WTC11 (cell line): ENCODE measurements at regions not wholly inside any gene's neighbourhood (a gene's known extent, or its start where the extent isn't known, plus 50 kb on each side); places are given as distances from the start of the nearest gene placed in this dataset.

Source experiments
- ATAC-seq: fragments of 200-7000 bp; cut with Tn5 transposase; 2 replicates; pipeline ENCODE4 v1.10.0; 2021; ENCODE audit warnings: mild to moderate bottlenecking, moderate library complexity
- CTCF ChIA-PET: fragments of 300-600 bp; sonication (Branson Sonifier 250); formaldehyde crosslinking; loops from one replicate; lab custom pipeline; 2021; ENCODE audit warnings: antibody characterized with exemption; lab: Charles Lee
- POLR2A ChIA-PET: fragments of 350-600 bp; sonication (Branson Sonifier 250); formaldehyde crosslinking; loops from one replicate; lab custom pipeline; 2021; ENCODE audit warnings: antibody characterized with exemption; lab: Charles Lee
- DNase-seq: peaks from one replicate; pipeline ENCODE4 v3.0.0; 2021; ENCODE audit warnings: low spot score
- H3K27ac Mint-ChIP-seq: 2 replicates; pipeline ENCODE4 v1.8.0; 2021; ENCODE audit warnings: mixed read lengths
- H3K27me3 Mint-ChIP-seq: 2 replicates; pipeline ENCODE4 v1.8.0; 2021; ENCODE audit warnings: low read depth, mild to moderate bottlenecking, moderate library complexity, mixed read lengths
- H3K36me3 Mint-ChIP-seq: 2 replicates; pipeline ENCODE4 v1.8.0; 2021; ENCODE audit warnings: mixed read lengths
- H3K4me1 Mint-ChIP-seq: 2 replicates; pipeline ENCODE4 v1.8.0; 2022; ENCODE audit warnings: mixed read lengths
- H3K4me3 Mint-ChIP-seq: 2 replicates; pipeline ENCODE4 v1.8.0; 2021; ENCODE audit warnings: mild to moderate bottlenecking, moderate library complexity, mixed read lengths
- H3K9me3 Mint-ChIP-seq: 2 replicates; pipeline ENCODE4 v1.8.0; 2021; ENCODE audit warnings: mixed read lengths
- FOXK1 ChIP-seq: sonication (generic); formaldehyde crosslinking; IDR thresholded peaks from 2 replicates; pipeline ENCODE4 v1.8.0; 2022; ENCODE audit warnings: mild to moderate bottlenecking, moderate library complexity, missing genetic modification reagents
- NFATC4 ChIP-seq: fragments of 250-450 bp; sonication (Bioruptor Pico); IDR thresholded peaks from 2 replicates; pipeline ENCODE4 v1.9.0; 2021; ENCODE audit warnings: mild to moderate bottlenecking
- NR1H2 ChIP-seq: sonication (generic); formaldehyde crosslinking; IDR thresholded peaks from 2 replicates; pipeline ENCODE4 v1.9.0; 2021; ENCODE audit warnings: mild to moderate bottlenecking, moderate library complexity, missing genetic modification reagents
- SMAD3 ChIP-seq: sonication (generic); formaldehyde crosslinking; IDR thresholded peaks from 2 replicates; pipeline ENCODE4 v1.8.0; 2022; ENCODE audit warnings: missing genetic modification reagents, mild to moderate bottlenecking, borderline replicate concordance
- SMAD4 ChIP-seq: sonication (generic); formaldehyde crosslinking; IDR thresholded peaks from 2 replicates; pipeline ENCODE4 v1.8.0; 2022; ENCODE audit warnings: mild to moderate bottlenecking, missing genetic modification reagents
- TEAD4 ChIP-seq: sonication (generic); formaldehyde crosslinking; IDR thresholded peaks from 2 replicates; pipeline ENCODE4 v1.8.0; 2022; ENCODE audit warnings: mild to moderate bottlenecking, missing genetic modification reagents
- ZBTB43 ChIP-seq: sonication (generic); formaldehyde crosslinking; IDR thresholded peaks from 2 replicates; pipeline ENCODE4 v1.8.1; 2023; ENCODE audit warnings: mild to moderate bottlenecking, missing genetic modification reagents
- ZNF219 ChIP-seq: sonication (generic); formaldehyde crosslinking; IDR thresholded peaks from 2 replicates; pipeline ENCODE4 v1.8.0; 2023; ENCODE audit warnings: missing genetic modification reagents, mild to moderate bottlenecking, borderline replicate concordance
- ZNF512 ChIP-seq: sonication (generic); formaldehyde crosslinking; IDR thresholded peaks from 2 replicates; pipeline ENCODE4 v1.8.1; 2022; ENCODE audit warnings: missing genetic modification reagents, borderline replicate concordance
- TF ChIP-seq, protein P1 (sequence below): sonication (generic); formaldehyde crosslinking; IDR thresholded peaks from 2 replicates; pipeline ENCODE4 v1.8.0; 2023; ENCODE audit warnings: missing genetic modification reagents, mild to moderate bottlenecking, borderline replicate concordance
- TF ChIP-seq, protein P2 (sequence below): sonication (generic); formaldehyde crosslinking; IDR thresholded peaks from 2 replicates; pipeline ENCODE4 v1.8.1; 2022; ENCODE audit warnings: mild to moderate bottlenecking, missing genetic modification reagents, moderate library complexity, borderline replicate concordance
- TF ChIP-seq, protein P3 (sequence below): fragments of 200-600 bp; IDR thresholded peaks from 2 replicates; pipeline ENCODE4 v1.8.0; 2022; ENCODE audit warnings: antibody characterized with exemption
- TF ChIP-seq, protein P4 (sequence below): sonication (generic); formaldehyde crosslinking; IDR thresholded peaks from 2 replicates; pipeline ENCODE4 v1.8.1; 2022; ENCODE audit warnings: low read depth, mild to moderate bottlenecking, moderate library complexity, missing genetic modification reagents, borderline replicate concordance

GRCh38 chr7:109029866-109030265, 460.2 kb downstream of the DNAJB9 start:
- no peak for ATAC-seq
- Mint-ChIP-seq H3K27ac (no peak overlapping the region), H3K9me3 (peaks cover 22% of the 10 kb centered on the region), H3K27me3 (no peaks in the 10 kb centered on the region; the same call in 1 of the 2 replicates), H3K4me3 (no peak overlapping the region), H3K36me3 (no peaks in the 10 kb centered on the region; the same call in 1 of the 2 replicates), H3K4me1 (no peaks in the 10 kb centered on the region)
- ChIA-PET CTCF (no interaction called here), POLR2A (no interaction called here)
- no peak for DNase-seq
- TF ChIP-seq SMAD3 (CRISPR knock-in tag): no peak
- TF ChIP-seq, protein P1, sequence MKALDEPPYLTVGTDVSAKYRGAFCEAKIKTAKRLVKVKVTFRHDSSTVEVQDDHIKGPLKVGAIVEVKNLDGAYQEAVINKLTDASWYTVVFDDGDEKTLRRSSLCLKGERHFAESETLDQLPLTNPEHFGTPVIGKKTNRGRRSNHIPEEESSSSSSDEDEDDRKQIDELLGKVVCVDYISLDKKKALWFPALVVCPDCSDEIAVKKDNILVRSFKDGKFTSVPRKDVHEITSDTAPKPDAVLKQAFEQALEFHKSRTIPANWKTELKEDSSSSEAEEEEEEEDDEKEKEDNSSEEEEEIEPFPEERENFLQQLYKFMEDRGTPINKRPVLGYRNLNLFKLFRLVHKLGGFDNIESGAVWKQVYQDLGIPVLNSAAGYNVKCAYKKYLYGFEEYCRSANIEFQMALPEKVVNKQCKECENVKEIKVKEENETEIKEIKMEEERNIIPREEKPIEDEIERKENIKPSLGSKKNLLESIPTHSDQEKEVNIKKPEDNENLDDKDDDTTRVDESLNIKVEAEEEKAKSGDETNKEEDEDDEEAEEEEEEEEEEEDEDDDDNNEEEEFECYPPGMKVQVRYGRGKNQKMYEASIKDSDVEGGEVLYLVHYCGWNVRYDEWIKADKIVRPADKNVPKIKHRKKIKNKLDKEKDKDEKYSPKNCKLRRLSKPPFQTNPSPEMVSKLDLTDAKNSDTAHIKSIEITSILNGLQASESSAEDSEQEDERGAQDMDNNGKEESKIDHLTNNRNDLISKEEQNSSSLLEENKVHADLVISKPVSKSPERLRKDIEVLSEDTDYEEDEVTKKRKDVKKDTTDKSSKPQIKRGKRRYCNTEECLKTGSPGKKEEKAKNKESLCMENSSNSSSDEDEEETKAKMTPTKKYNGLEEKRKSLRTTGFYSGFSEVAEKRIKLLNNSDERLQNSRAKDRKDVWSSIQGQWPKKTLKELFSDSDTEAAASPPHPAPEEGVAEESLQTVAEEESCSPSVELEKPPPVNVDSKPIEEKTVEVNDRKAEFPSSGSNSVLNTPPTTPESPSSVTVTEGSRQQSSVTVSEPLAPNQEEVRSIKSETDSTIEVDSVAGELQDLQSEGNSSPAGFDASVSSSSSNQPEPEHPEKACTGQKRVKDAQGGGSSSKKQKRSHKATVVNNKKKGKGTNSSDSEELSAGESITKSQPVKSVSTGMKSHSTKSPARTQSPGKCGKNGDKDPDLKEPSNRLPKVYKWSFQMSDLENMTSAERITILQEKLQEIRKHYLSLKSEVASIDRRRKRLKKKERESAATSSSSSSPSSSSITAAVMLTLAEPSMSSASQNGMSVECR (CRISPR knock-in tag): no peak
- TF ChIP-seq, protein P2, sequence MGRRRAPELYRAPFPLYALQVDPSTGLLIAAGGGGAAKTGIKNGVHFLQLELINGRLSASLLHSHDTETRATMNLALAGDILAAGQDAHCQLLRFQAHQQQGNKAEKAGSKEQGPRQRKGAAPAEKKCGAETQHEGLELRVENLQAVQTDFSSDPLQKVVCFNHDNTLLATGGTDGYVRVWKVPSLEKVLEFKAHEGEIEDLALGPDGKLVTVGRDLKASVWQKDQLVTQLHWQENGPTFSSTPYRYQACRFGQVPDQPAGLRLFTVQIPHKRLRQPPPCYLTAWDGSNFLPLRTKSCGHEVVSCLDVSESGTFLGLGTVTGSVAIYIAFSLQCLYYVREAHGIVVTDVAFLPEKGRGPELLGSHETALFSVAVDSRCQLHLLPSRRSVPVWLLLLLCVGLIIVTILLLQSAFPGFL (CRISPR knock-in tag): no peak
- TF ChIP-seq ZBTB43: no peak
- TF ChIP-seq FOXK1 (CRISPR knock-in tag): no peak
- no peak for TF ChIP-seq ZNF219
- TF ChIP-seq, protein P3, sequence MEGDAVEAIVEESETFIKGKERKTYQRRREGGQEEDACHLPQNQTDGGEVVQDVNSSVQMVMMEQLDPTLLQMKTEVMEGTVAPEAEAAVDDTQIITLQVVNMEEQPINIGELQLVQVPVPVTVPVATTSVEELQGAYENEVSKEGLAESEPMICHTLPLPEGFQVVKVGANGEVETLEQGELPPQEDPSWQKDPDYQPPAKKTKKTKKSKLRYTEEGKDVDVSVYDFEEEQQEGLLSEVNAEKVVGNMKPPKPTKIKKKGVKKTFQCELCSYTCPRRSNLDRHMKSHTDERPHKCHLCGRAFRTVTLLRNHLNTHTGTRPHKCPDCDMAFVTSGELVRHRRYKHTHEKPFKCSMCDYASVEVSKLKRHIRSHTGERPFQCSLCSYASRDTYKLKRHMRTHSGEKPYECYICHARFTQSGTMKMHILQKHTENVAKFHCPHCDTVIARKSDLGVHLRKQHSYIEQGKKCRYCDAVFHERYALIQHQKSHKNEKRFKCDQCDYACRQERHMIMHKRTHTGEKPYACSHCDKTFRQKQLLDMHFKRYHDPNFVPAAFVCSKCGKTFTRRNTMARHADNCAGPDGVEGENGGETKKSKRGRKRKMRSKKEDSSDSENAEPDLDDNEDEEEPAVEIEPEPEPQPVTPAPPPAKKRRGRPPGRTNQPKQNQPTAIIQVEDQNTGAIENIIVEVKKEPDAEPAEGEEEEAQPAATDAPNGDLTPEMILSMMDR: no peak
- TF ChIP-seq NR1H2 (CRISPR knock-in tag): no peak
- TF ChIP-seq, protein P4, sequence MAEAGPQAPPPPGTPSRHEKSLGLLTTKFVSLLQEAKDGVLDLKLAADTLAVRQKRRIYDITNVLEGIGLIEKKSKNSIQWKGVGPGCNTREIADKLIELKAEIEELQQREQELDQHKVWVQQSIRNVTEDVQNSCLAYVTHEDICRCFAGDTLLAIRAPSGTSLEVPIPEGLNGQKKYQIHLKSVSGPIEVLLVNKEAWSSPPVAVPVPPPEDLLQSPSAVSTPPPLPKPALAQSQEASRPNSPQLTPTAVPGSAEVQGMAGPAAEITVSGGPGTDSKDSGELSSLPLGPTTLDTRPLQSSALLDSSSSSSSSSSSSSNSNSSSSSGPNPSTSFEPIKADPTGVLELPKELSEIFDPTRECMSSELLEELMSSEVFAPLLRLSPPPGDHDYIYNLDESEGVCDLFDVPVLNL (CRISPR knock-in tag): no peak

GRCh38 chr7:109044691-109045090, 475.0 kb downstream of the DNAJB9 start:
- Mint-ChIP-seq H3K27ac (no peak overlapping the region), H3K27me3 (no peaks in the 10 kb centered on the region), H3K9me3 (peaks cover 17% of the 10 kb centered on the region), H3K4me3 (no peak overlapping the region), H3K4me1 (no peaks in the 10 kb centered on the region), H3K36me3 (peaks cover 4% of the 10 kb centered on the region; the same call in 1 of the 2 replicates)
- DNase-seq (no peak), ATAC-seq (no peak)
- POLR2A ChIA-PET: no interaction called here
- no peak for TF ChIP-seq SMAD4
- TF ChIP-seq NFATC4 (CRISPR knock-in tag): no peak
- TF ChIP-seq ZNF512 (CRISPR knock-in tag): no peak
- TF ChIP-seq TEAD4 (CRISPR knock-in tag): no peak
- TF ChIP-seq, protein P3: no peak
- TF ChIP-seq, protein P1 (CRISPR knock-in tag): no peak
- CTCF ChIA-PET: no interaction called here
